ENCODE measurements at regions not wholly inside any gene's neighbourhood (a gene's known extent, or its start where the extent isn't known, plus 50 kb on each side); places are given as distances from the start of the nearest gene placed in this dataset.

DNA sequence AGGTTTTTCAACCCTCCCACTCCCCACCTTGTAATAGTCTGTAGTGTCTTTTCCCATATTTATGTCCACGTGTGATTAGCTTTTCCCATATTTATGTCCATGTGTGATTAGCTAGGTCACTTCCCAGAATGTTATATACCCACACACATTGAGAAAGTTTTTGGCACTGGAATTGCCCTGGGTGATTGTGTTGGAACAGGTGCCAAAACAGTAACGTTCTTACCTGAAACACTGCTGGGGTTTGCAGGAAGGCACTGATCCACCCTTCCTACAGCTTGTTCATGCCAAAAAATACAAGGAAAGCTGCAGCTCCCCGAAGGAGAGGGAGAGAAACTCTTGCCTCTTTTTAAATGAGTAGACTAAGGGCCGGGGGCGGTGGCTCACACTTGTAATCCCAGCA lies 68.0 kb upstream of the CXADR start:
- peaks cover 2% of the 10 kb centered on the region for H3K27me3 Mint-ChIP-seq
- no peak for ATAC-seq
- no peak for DNase-seq
- intact Hi-C loops (cut with DNase I, micrococcal nuclease): no loop called here
- ChIA-PET CTCF (no interaction called here), POLR2A (no interaction called here)
- no peak overlapping the region for H3K27ac Mint-ChIP-seq
- no peak overlapping the region for H3K4me3 Mint-ChIP-seq
- no peaks in the 10 kb centered on the region for H3K9me3 Mint-ChIP-seq (ENCODE audit: low read depth)
- H3K4me1 Mint-ChIP-seq: no peaks in the 10 kb centered on the region
- H3K36me3 Mint-ChIP-seq (ENCODE audit: low read depth): no peaks in the 10 kb centered on the region

GRCh38 chr21:17446737-17447136 lies 66.1 kb upstream of the CXADR start:
- Mint-ChIP-seq H3K9me3 (ENCODE audit: low read depth) (no peaks in the 10 kb centered on the region), H3K36me3 (ENCODE audit: low read depth) (no peaks in the 10 kb centered on the region), H3K4me1 (no peaks in the 10 kb centered on the region), H3K27me3 (peaks cover 2% of the 10 kb centered on the region), H3K27ac (no peak overlapping the region), H3K4me3 (no peak overlapping the region)
- POLR2A ChIA-PET: no interaction called here
- ATAC-seq (no peak), DNase-seq (no peak)
- intact Hi-C loops (cut with DNase I, micrococcal nuclease): no loop called here
- CTCF ChIA-PET: interaction anchor here (0.7 kb wide), 1 partner anchor 15 kb away, joined by 3 read pairs; no protein-coding TSS in a partner anchor

- H3K4me1 Mint-ChIP-seq: peaks cover 6% of the 10 kb centered on the region
- ATAC-seq (no peak), DNase-seq (no peak)
- CTCF ChIA-PET: no interaction called here
- H3K9me3 Mint-ChIP-seq (ENCODE audit: low read depth): no peaks in the 10 kb centered on the region
- H3K27me3 Mint-ChIP-seq: peaks cover 2% of the 10 kb centered on the region
- H3K4me3 Mint-ChIP-seq: no peak overlapping the region
- POLR2A ChIA-PET: no interaction called here
- no peak overlapping the region for H3K27ac Mint-ChIP-seq
- intact Hi-C loops (cut with DNase I, micrococcal nuclease): no loop called here
- no peaks in the 10 kb centered on the region for H3K36me3 Mint-ChIP-seq (ENCODE audit: low read depth)
Observed at GRCh38 chr21:17449701-17450100, 63.1 kb upstream of the CXADR start.

DNA sequence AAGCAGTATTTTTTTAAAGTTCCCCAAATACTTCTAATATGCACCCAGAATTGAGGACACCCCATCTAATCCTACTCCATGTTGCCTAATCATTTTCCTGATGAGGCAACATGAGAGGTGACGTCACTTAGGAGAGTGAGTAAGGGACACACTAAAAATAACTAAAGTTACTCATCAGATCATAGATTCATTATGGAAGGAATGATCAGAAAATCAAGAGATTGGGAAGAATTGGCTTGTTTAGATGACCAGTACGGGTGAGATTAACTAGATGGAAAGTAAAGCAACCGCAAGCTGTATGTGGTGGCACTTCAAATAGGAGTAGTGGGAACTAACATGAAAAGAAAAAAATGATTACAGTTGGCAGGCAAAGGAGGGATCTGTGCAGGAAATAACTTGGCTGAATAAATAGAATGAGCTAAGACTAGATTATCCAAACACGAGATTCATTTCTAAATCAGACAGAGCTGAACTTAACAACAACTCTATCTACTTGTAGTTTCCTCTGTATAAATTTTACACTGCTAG lies 61.4 kb upstream of the CXADR start:
- POLR2A ChIA-PET: no interaction called here
- no peak for ATAC-seq
- Mint-ChIP-seq H3K27ac (no peak overlapping the region), H3K4me1 (peaks cover 6% of the 10 kb centered on the region), H3K4me3 (no peak overlapping the region), H3K9me3 (ENCODE audit: low read depth) (no peaks in the 10 kb centered on the region), H3K36me3 (ENCODE audit: low read depth) (no peaks in the 10 kb centered on the region), H3K27me3 (peaks cover 3% of the 10 kb centered on the region)
- intact Hi-C loops (cut with DNase I, micrococcal nuclease): no loop called here
- DNase-seq: no peak
- CTCF ChIA-PET: no interaction called here

DNA sequence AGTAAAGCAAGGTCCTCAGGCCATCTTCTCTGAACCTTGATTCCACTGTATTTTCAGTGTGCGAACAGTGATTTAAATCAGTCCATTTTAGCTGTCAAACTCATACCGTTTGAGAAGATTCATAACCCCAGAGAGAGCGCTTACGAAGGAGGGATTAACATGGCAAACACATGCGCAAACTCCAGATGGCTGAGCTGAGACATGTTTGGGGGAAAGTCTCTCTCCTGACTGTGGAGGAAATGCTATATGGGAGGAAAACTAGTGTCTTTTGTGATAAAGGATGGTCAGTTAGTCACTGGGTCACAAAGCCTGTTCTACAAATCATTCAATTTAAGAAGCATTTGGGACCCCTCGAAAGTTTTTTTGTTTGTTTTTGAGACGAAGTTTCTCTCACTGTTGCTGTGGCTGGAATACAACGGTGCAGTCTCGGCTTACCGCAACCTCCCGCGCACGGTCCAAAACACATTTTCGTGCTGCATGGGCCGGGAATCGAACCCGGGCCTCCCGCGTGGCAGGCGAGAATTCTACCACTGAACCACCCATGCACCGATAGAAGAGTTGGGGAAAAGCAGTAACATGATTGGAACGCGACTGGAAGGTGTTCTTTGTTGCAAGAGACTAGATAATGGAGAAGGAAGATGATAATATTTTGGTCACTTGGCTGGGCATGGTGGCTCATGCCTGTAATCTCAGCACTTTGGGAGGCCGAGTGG lies 58.4 kb upstream of the CXADR start:
- ChIA-PET POLR2A (interaction anchor here (0.6 kb wide), 2 partner anchors 32 to 127 kb away, joined by 3 to 4 read pairs; no protein-coding TSS in a partner anchor), CTCF (interaction anchor here (1.0 kb wide), 1 partner anchor 131 kb away, joined by 3 read pairs; no protein-coding TSS in a partner anchor)
- peak overlapping the region; percentile 44 for H3K4me3 Mint-ChIP-seq
- H3K27me3 Mint-ChIP-seq: peaks cover 10% of the 10 kb centered on the region
- intact Hi-C loops (cut with DNase I, micrococcal nuclease): loop anchor here in 1 of 2 experiments (1.0 kb wide), 1 partner anchor 59 kb away; the partner anchor contains the start of gene CXADR
- DNase-seq (peak; percentile 69), ATAC-seq (peak; percentile 77)
- H3K36me3 Mint-ChIP-seq (ENCODE audit: low read depth): no peaks in the 10 kb centered on the region
- peak overlapping the region; percentile 78 for H3K27ac Mint-ChIP-seq
- no peaks in the 10 kb centered on the region for H3K9me3 Mint-ChIP-seq (ENCODE audit: low read depth)
- peaks cover 6% of the 10 kb centered on the region for H3K4me1 Mint-ChIP-seq

- Mint-ChIP-seq H3K27ac (no peak overlapping the region), H3K27me3 (peaks cover 10% of the 10 kb centered on the region), H3K36me3 (ENCODE audit: low read depth) (no peaks in the 10 kb centered on the region), H3K9me3 (ENCODE audit: low read depth) (no peaks in the 10 kb centered on the region), H3K4me3 (peak overlapping the region; percentile 44), H3K4me1 (peaks cover 6% of the 10 kb centered on the region)
- ChIA-PET CTCF (no interaction called here), POLR2A (no interaction called here)
- intact Hi-C loops (cut with DNase I, micrococcal nuclease): no loop called here
- ATAC-seq (no peak), DNase-seq (no peak)
Observed at GRCh38 chr21:17455028-17455353, 57.9 kb upstream of the CXADR start.

DNA sequence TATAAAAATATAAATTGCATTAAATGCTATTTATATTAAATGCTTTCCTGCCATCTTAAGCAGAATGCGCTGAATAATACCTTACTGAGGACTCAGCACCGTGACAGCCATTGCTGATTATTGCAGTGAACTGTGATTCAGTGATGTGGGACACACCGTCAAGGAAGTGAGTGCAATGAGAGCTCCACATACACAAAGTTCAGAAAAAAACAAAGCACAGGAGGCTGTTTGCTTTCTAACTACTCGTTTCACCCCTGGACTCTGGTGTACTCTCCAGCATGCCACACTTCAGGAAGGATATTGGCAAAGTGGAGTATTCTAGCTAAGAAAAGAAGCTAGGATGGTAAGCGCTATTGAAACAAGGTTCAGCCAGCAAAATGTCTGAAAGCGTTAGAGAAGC lies 57.4 kb upstream of the CXADR start:
- ChIA-PET CTCF (no interaction called here), POLR2A (no interaction called here)
- Mint-ChIP-seq H3K27me3 (peaks cover 10% of the 10 kb centered on the region), H3K4me1 (peaks cover 6% of the 10 kb centered on the region), H3K4me3 (no peak overlapping the region), H3K27ac (no peak overlapping the region), H3K36me3 (ENCODE audit: low read depth) (no peaks in the 10 kb centered on the region), H3K9me3 (ENCODE audit: low read depth) (no peaks in the 10 kb centered on the region)
- intact Hi-C loops (cut with DNase I, micrococcal nuclease): no loop called here
- ATAC-seq (no peak), DNase-seq (no peak)

GRCh38 chr21:17458279-17458678 lies 54.6 kb upstream of the CXADR start:
- no peak overlapping the region for H3K27ac Mint-ChIP-seq
- peaks cover 10% of the 10 kb centered on the region for H3K27me3 Mint-ChIP-seq
- POLR2A ChIA-PET: no interaction called here
- no peaks in the 10 kb centered on the region for H3K36me3 Mint-ChIP-seq (ENCODE audit: low read depth)
- no peak overlapping the region for H3K4me3 Mint-ChIP-seq
- H3K4me1 Mint-ChIP-seq: peaks cover 6% of the 10 kb centered on the region
- CTCF ChIA-PET: no interaction called here
- DNase-seq (no peak), ATAC-seq (no peak)
- intact Hi-C loops (cut with DNase I, micrococcal nuclease): no loop called here
- no peaks in the 10 kb centered on the region for H3K9me3 Mint-ChIP-seq (ENCODE audit: low read depth)

DNA sequence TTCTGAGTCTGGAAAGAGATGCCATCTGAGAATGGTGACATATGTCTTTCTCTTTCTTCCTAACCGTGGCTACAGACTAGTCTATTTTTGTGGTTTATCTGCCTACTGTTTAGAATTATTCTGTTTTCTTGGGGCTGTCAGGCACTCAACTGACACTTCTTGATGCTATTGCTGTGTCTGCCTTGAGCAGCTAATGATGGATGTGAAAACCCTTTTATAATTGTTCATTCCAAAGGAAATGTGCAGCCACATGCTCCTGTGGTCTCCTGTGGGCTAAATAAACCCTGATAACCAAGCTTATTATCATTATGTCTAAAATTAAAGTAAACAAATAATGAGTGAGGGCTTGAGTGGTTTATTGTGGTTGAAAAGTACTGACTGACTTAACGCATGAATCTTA lies 52.7 kb upstream of the CXADR start:
- ATAC-seq (no peak), DNase-seq (no peak)
- CTCF ChIA-PET: no interaction called here
- intact Hi-C loops (cut with DNase I, micrococcal nuclease): no loop called here
- H3K27me3 Mint-ChIP-seq: peaks cover 7% of the 10 kb centered on the region
- POLR2A ChIA-PET: no interaction called here
- H3K9me3 Mint-ChIP-seq (ENCODE audit: low read depth): no peaks in the 10 kb centered on the region
- H3K4me1 Mint-ChIP-seq: no peaks in the 10 kb centered on the region
- no peaks in the 10 kb centered on the region for H3K36me3 Mint-ChIP-seq (ENCODE audit: low read depth)
- H3K27ac Mint-ChIP-seq: no peak overlapping the region
- no peak overlapping the region for H3K4me3 Mint-ChIP-seq

DNA sequence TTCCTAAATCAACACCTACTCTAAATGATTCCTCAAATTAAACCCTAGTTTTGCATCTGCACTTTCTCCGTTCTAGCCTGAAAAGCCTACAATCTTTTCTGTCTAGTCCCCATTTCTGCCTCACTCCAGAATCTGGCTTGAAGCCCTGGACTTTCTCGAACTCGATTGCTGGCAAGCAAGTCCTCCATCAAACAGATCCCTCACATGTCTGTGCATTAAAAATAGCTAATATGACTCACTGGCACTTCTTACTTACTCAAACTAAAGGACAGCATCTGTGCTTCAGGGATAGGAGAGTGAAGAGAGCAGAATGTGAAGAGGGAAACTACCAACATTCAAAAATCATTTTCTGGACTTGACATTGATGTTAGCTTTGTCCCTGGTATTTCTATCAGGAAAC lies 51.8 kb upstream of the CXADR start:
- intact Hi-C loops (cut with DNase I, micrococcal nuclease): no loop called here
- H3K27ac Mint-ChIP-seq: no peak overlapping the region
- CTCF ChIA-PET: no interaction called here
- H3K27me3 Mint-ChIP-seq: peaks cover 7% of the 10 kb centered on the region
- no peak for DNase-seq
- no peaks in the 10 kb centered on the region for H3K4me1 Mint-ChIP-seq
- ATAC-seq: no peak
- H3K9me3 Mint-ChIP-seq (ENCODE audit: low read depth): no peaks in the 10 kb centered on the region
- no peaks in the 10 kb centered on the region for H3K36me3 Mint-ChIP-seq (ENCODE audit: low read depth)
- H3K4me3 Mint-ChIP-seq: no peak overlapping the region
- POLR2A ChIA-PET: no interaction called here

DNA sequence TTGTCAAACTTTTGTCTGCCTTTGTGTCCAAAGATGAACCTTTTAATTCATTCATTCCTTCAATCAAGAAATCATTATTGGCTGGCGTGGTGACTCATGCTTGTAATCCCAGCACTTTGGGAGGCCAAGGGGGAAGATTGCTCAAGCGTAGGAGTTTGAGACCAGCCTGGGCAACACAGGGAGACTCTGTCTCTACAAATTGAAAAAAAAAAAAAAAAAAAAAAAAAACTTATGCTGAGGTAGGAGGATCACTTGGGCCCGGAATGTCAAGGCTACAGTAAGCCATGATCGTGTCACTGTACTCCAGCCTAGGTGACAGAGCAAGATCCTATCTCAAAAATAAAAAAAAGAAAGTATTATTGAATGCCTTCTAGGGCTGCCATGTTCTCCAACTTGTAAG lies 51.3 kb upstream of the CXADR start:
- H3K27ac Mint-ChIP-seq: no peak overlapping the region
- H3K27me3 Mint-ChIP-seq: peaks cover 6% of the 10 kb centered on the region
- intact Hi-C loops (cut with DNase I, micrococcal nuclease): no loop called here
- no peak overlapping the region for H3K4me3 Mint-ChIP-seq
- no peak for DNase-seq
- ChIA-PET POLR2A (no interaction called here), CTCF (no interaction called here)
- H3K36me3 Mint-ChIP-seq (ENCODE audit: low read depth): no peaks in the 10 kb centered on the region
- no peaks in the 10 kb centered on the region for H3K4me1 Mint-ChIP-seq
- ATAC-seq: no peak
- H3K9me3 Mint-ChIP-seq (ENCODE audit: low read depth): no peaks in the 10 kb centered on the region

GRCh38 chr21:17462276-17462981 lies 50.4 kb upstream of the CXADR start:
- Mint-ChIP-seq H3K4me3 (no peak overlapping the region), H3K4me1 (no peaks in the 10 kb centered on the region), H3K36me3 (ENCODE audit: low read depth) (no peaks in the 10 kb centered on the region), H3K9me3 (ENCODE audit: low read depth) (no peaks in the 10 kb centered on the region), H3K27me3 (peaks cover 6% of the 10 kb centered on the region), H3K27ac (no peak overlapping the region)
- ATAC-seq: no peak
- DNase-seq: no peak
- ChIA-PET CTCF (no interaction called here), POLR2A (no interaction called here)
- intact Hi-C loops (cut with DNase I, micrococcal nuclease): no loop called here
